Adrenal gland (tissue), 5 donors: ENCODE measurements at regions not wholly inside any gene's neighbourhood (a gene's known extent, or its start where the extent isn't known, plus 50 kb on each side); places are given as distances from the start of the nearest gene placed in this dataset.

Source experiments
- CTCF ChIP-seq, 6 experiments: fragments of 450-650 bp in 4 of 6; fragments of 200-600 bp in 2 of 6; sonication (generic) in 1 of 6; IDR thresholded peaks; 1 replicate in 5 of 6; 2 replicates in 1 of 6; pipeline versions ENCODE4 v1.5.1 to v1.8.0; 2016 to 2021; ENCODE audit warnings: antibody characterized with exemption in 6 of 6, mild to moderate bottlenecking in 2 of 6, moderate library complexity in 1 of 6
- POLR2A ChIP-seq, 2 donors: fragments of 450-650 bp; IDR thresholded peaks; one replicate each; pipeline ENCODE4 v1.6.1; 2017; ENCODE audit warnings: antibody characterized with exemption in 2 of 2, mild to moderate bottlenecking in 2 of 2, moderate library complexity in 1 of 2
- donor health status: DM: no; HTN: no; CAD: no.

GRCh38 chr9:115746496-115746895 is 407.1 kb upstream of the PAPPA start:
- TF ChIP-seq CTCF (IDR thresholded peaks at IDR 0.05) (no peak), POLR2A (IDR thresholded peaks at IDR 0.05) (no peak)
